ENCODE measurements at regions not wholly inside any gene's neighbourhood (a gene's known extent, or its start where the extent isn't known, plus 50 kb on each side); places are given as distances from the start of the nearest gene placed in this dataset.

GRCh38 chr2:194257095-194257494 is 1399.9 kb upstream of the SLC39A10 start:
- CTCF ChIA-PET = interaction anchor here (0.7 kb wide), 1 partner anchor 39 kb away, joined by 3 read pairs; no protein-coding TSS in a partner anchor
- H3K4me1 ChIP-seq (ENCODE audit: control insufficient read depth in 1 of 2, insufficient read depth in 2 of 2, low read depth in 1 of 2, low read length in 1 of 2) = no peaks in the 10 kb centered on the region
- H3K9ac ChIP-seq = no peak overlapping the region
- no peaks in the 10 kb centered on the region for H3K9me2 ChIP-seq
- no peaks in the 10 kb centered on the region for H3K79me2 ChIP-seq (ENCODE audit: insufficient read depth)
- H3K27ac ChIP-seq (ENCODE audit: low read depth in 2 of 2, low read length in 1 of 2) = no peak overlapping the region
- no peaks in the 10 kb centered on the region for H3K36me3 ChIP-seq (replicated peaks in 1 of 2; ENCODE audit: control insufficient read depth in 1 of 2, insufficient read depth in 2 of 2, low read length in 1 of 2)
- H3F3A ChIP-seq (replicated peaks; ENCODE audit: insufficient read depth) = no peaks in the 10 kb centered on the region
- H3K4me3 ChIP-seq (ENCODE audit: low read depth in 2 of 2, low read length in 1 of 2) = no peak overlapping the region
- no peak overlapping the region for H3K4me2 ChIP-seq
- no peaks in the 10 kb centered on the region for H3K27me3 ChIP-seq (ENCODE audit: insufficient read depth)
- DNase-seq = no peak
- no peaks in the 10 kb centered on the region for H4K20me1 ChIP-seq (ENCODE audit: insufficient read depth)
- no peaks in the 10 kb centered on the region for H3K9me3 ChIP-seq
- POLR2A ChIA-PET = no interaction called here
- TF ChIP-seq POLR2AphosphoS5 (IDR thresholded peaks at IDR 0.05; ENCODE audit: low read depth, low read length) (no peak), ZBTB33 (IDR thresholded peaks at IDR 0.05; ENCODE audit: borderline replicate concordance, low read depth) (no peak), MXI1 (IDR thresholded peaks at IDR 0.05; ENCODE audit: low read depth, low read length) (no peak), JUND (IDR thresholded peaks at IDR 0.05) (no peak), CTCF (IDR thresholded peaks at IDR 0.05) (no peak), RAD21 (IDR thresholded peaks at IDR 0.05; ENCODE audit: low read length) (no peak), CHD2 (IDR thresholded peaks at IDR 0.05; ENCODE audit: low read length, partially characterized antibody) (no peak), TCF12 (IDR thresholded peaks at IDR 0.05) (no peak), YY1 (IDR thresholded peaks at IDR 0.05; ENCODE audit: low read depth) (no peak), GABPA (IDR thresholded peaks at IDR 0.05; ENCODE audit: low read depth) (no peak), TAF1 (IDR thresholded peaks at IDR 0.05; ENCODE audit: borderline replicate concordance, low read depth, low read length) (no peak), REST (IDR thresholded peaks at IDR 0.05; ENCODE audit: low read depth, low read length) (no peak), RFX5 (IDR thresholded peaks at IDR 0.05; ENCODE audit: low read length) (no peak), RCOR1 (IDR thresholded peaks at IDR 0.05; ENCODE audit: low read length) (no peak), EZH2phosphoT487 (IDR thresholded peaks at IDR 0.05; ENCODE audit: borderline replicate concordance, low read depth) (no peak), ELF1 (IDR thresholded peaks at IDR 0.05) (no peak), FOXM1 (IDR thresholded peaks at IDR 0.05; ENCODE audit: low read depth) (no peak), NRF1 (IDR thresholded peaks at IDR 0.05; ENCODE audit: low read depth, low read length) (no peak)
- no peak overlapping the region for H2AFZ ChIP-seq (ENCODE audit: low read depth)
